Liver (tissue), 8 donors: ENCODE measurements at regions not wholly inside any gene's neighbourhood (a gene's known extent, or its start where the extent isn't known, plus 50 kb on each side); places are given as distances from the start of the nearest gene placed in this dataset.

Experiments used
- DNase-seq: peaks from one replicate; pipeline ENCODE4 v3.0.0-alpha.2; 2017; ENCODE audit warnings: low spot score
- H3K27ac ChIP-seq, 2 donors: one replicate each; pipeline ENCODE4 v1.7.0; 2013; ENCODE audit warnings: inconsistent platforms in 2 of 2, low read length in 2 of 2, control low read depth in 1 of 2, low read depth in 1 of 2, mild to moderate bottlenecking in 1 of 2
- H3K27me3 ChIP-seq, 4 donors: one replicate each; pipeline versions ENCODE4 v1.6.1 to v1.7.0; 2013; ENCODE audit warnings: low read length in 3 of 4, inconsistent platforms in 1 of 4, mild to moderate bottlenecking in 1 of 4, moderate library complexity in 1 of 4; ENCODE audit not compliant: control insufficient read depth in 4 of 4, insufficient read depth in 4 of 4
- H3K36me3 ChIP-seq, 4 donors: one replicate each; pipeline versions ENCODE4 v1.6.1 to v1.7.0; 2013; ENCODE audit warnings: low read length in 3 of 4, mild to moderate bottlenecking in 3 of 4, low read depth in 1 of 4, moderate library complexity in 1 of 4; ENCODE audit not compliant: control insufficient read depth in 4 of 4, insufficient read depth in 3 of 4
- H3K4me1 ChIP-seq, 4 donors: one replicate each; pipeline versions ENCODE4 v1.6.1 to v1.7.0; 2013; ENCODE audit warnings: low read length in 3 of 4, mild to moderate bottlenecking in 3 of 4, moderate library complexity in 1 of 4; ENCODE audit not compliant: control insufficient read depth in 4 of 4, insufficient read depth in 4 of 4
- H3K4me3 ChIP-seq, 3 donors: one replicate each; pipeline versions ENCODE4 v1.6.1 to v1.7.0; 2013; ENCODE audit warnings: low read length in 3 of 3, control low read depth in 1 of 3, low read depth in 1 of 3, mild to moderate bottlenecking in 1 of 3
- H3K9ac ChIP-seq, 2 donors: one replicate each; pipeline ENCODE4 v1.7.0; 2013; ENCODE audit warnings: low read length in 2 of 2, mild to moderate bottlenecking in 2 of 2, moderate library complexity in 2 of 2, control low read depth in 1 of 2, low read depth in 1 of 2
- H3K9me3 ChIP-seq, 4 donors: one replicate each; pipeline versions ENCODE4 v1.6.1 to v1.7.0; 2013; ENCODE audit warnings: low read length in 3 of 4; ENCODE audit not compliant: control insufficient read depth in 4 of 4
- FOXA1 ChIP-seq: IDR thresholded peaks from 2 replicates; pipeline ENCODE4 v1.6.1; 2016; ENCODE audit warnings: antibody characterized with exemption
- HNF4G ChIP-seq: IDR thresholded peaks from 2 replicates; pipeline ENCODE4 v1.6.1; 2016; ENCODE audit warnings: antibody characterized with exemption
- JUND ChIP-seq, 2 donors: IDR thresholded peaks; 2 replicates each; pipeline ENCODE4 v1.6.1; 2016; ENCODE audit warnings: antibody characterized with exemption in 2 of 2
- RAD21 ChIP-seq, 2 donors: IDR thresholded peaks; 2 replicates each; pipeline ENCODE4 v1.6.1; 2016; ENCODE audit warnings: antibody characterized with exemption in 2 of 2, mild to moderate bottlenecking in 2 of 2
- RXRA ChIP-seq, 2 donors: IDR thresholded peaks; 2 replicates each; pipeline ENCODE4 v1.6.1; 2017 to 2018; ENCODE audit warnings: antibody characterized with exemption in 2 of 2, mild to moderate bottlenecking in 1 of 2
- SP1 ChIP-seq: IDR thresholded peaks from 2 replicates; pipeline ENCODE4 v1.6.1; 2018; ENCODE audit warnings: antibody characterized with exemption, mild to moderate bottlenecking
- TAF1 ChIP-seq: conservative IDR thresholded peaks from 2 replicates; pipeline ENCODE4 v1.6.1; 2016; ENCODE audit warnings: antibody characterized with exemption, mild to moderate bottlenecking
- WGBS: extraction: QIAGEN DNeasy Blood & Tissue Kit; methylation state at CpG from one replicate; pipeline ENCODE4 v1.1.7; 2013; 5-methylcytosine and 5-hydroxymethylcytosine counted together
- TF ChIP-seq, protein P1 (sequence below): fragments of 150-350 bp; IDR thresholded peaks from 2 replicates; pipeline ENCODE4 v1.5.1; 2017; ENCODE audit warnings: improper control_type of control experiment, low read depth, low read length; ENCODE audit not compliant: missing input control
- TF ChIP-seq, protein P2 (sequence below): IDR thresholded peaks from 2 replicates; pipeline ENCODE4 v1.6.1; 2016; ENCODE audit warnings: antibody characterized with exemption
- TF ChIP-seq, protein P3 (sequence below): IDR thresholded peaks from 2 replicates; pipeline ENCODE4 v1.6.1; 2016; ENCODE audit warnings: antibody characterized with exemption
- donor health status: healthy.
- donor health status: healthy.
- donor health status: healthy.
- donor health status: healthy.
- donor health status: healthy.

- TF ChIP-seq, protein P1, sequence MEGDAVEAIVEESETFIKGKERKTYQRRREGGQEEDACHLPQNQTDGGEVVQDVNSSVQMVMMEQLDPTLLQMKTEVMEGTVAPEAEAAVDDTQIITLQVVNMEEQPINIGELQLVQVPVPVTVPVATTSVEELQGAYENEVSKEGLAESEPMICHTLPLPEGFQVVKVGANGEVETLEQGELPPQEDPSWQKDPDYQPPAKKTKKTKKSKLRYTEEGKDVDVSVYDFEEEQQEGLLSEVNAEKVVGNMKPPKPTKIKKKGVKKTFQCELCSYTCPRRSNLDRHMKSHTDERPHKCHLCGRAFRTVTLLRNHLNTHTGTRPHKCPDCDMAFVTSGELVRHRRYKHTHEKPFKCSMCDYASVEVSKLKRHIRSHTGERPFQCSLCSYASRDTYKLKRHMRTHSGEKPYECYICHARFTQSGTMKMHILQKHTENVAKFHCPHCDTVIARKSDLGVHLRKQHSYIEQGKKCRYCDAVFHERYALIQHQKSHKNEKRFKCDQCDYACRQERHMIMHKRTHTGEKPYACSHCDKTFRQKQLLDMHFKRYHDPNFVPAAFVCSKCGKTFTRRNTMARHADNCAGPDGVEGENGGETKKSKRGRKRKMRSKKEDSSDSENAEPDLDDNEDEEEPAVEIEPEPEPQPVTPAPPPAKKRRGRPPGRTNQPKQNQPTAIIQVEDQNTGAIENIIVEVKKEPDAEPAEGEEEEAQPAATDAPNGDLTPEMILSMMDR = no peak
- no peak for TF ChIP-seq FOXA1
- TF ChIP-seq HNF4G = no peak
- TF ChIP-seq JUND (IDR thresholded peaks at IDR 0.05) = no peak
- TF ChIP-seq, protein P2, sequence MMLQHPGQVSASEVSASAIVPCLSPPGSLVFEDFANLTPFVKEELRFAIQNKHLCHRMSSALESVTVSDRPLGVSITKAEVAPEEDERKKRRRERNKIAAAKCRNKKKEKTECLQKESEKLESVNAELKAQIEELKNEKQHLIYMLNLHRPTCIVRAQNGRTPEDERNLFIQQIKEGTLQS = no peak
- no peak for TF ChIP-seq SP1
- TF ChIP-seq TAF1 = no peak
- no peak for TF ChIP-seq RAD21 (IDR thresholded peaks at IDR 0.05)
- TF ChIP-seq RXRA (IDR thresholded peaks at IDR 0.05) = no peak
Measured at GRCh38 chr1:213666922-213667321, 320.9 kb upstream of the PROX1 start (continued).

- WGBS = 92% methylated on average over 7 of the region's 7 CpGs
- Histone ChIP-seq H3K36me3 (no peaks in the 10 kb centered on the region), H3K9ac (no peak overlapping the region), H3K27me3 (no peaks in the 10 kb centered on the region), H3K9me3 (no peaks in the 10 kb centered on the region), H3K4me3 (no peak overlapping the region), H3K4me1 (peaks cover 0 to 8% (median 0%) of the 10 kb centered on the region in 4 donors), H3K27ac (no peak overlapping the region)
- no peak for DNase-seq
- TF ChIP-seq, protein P3, sequence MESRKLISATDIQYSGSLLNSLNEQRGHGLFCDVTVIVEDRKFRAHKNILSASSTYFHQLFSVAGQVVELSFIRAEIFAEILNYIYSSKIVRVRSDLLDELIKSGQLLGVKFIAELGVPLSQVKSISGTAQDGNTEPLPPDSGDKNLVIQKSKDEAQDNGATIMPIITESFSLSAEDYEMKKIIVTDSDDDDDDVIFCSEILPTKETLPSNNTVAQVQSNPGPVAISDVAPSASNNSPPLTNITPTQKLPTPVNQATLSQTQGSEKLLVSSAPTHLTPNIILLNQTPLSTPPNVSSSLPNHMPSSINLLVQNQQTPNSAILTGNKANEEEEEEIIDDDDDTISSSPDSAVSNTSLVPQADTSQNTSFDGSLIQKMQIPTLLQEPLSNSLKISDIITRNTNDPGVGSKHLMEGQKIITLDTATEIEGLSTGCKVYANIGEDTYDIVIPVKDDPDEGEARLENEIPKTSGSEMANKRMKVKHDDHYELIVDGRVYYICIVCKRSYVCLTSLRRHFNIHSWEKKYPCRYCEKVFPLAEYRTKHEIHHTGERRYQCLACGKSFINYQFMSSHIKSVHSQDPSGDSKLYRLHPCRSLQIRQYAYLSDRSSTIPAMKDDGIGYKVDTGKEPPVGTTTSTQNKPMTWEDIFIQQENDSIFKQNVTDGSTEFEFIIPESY = no peak
- TF ChIP-seq HNF4G = no peak
- no peak for TF ChIP-seq FOXA1
- TF ChIP-seq SP1 = no peak
Measured at GRCh38 chr1:213669512-213669911, 318.3 kb upstream of the PROX1 start.

GRCh38 chr1:213669964-213670691 is 317.6 kb upstream of the PROX1 start:
- no peak for DNase-seq
- TF ChIP-seq, protein P2 = no peak
- TF ChIP-seq RAD21 (IDR thresholded peaks at IDR 0.05) = peak; percentile 75 to 78
- TF ChIP-seq, protein P1 = peak; percentile 16
- peaks cover 0 to 8% (median 0%) of the 10 kb centered on the region in 4 donors for H3K4me1 ChIP-seq
- H3K27me3 ChIP-seq = no peaks in the 10 kb centered on the region
- no peaks in the 10 kb centered on the region for H3K36me3 ChIP-seq
- no peak overlapping the region for H3K4me3 ChIP-seq
- H3K9me3 ChIP-seq = no peaks in the 10 kb centered on the region
- peak overlapping the region in 1 of 2 donors; percentile 33 for H3K27ac ChIP-seq
- no peak overlapping the region for H3K9ac ChIP-seq
- WGBS = 47% methylated on average over 2 of the region's 2 CpGs
